A673 (cell line): ENCODE measurements at regions not wholly inside any gene's neighbourhood (a gene's known extent, or its start where the extent isn't known, plus 50 kb on each side); places are given as distances from the start of the nearest gene placed in this dataset.

Experiments used
- EZH2 ChIP-seq: fragments of 200-600 bp; sonication (generic); IDR thresholded peaks from 2 replicates; pipeline ENCODE4 v1.6.1; 2017; ENCODE audit warnings: borderline replicate concordance, low read depth, mild to moderate bottlenecking, mixed read lengths, antibody characterized with exemption, low read length; ENCODE audit not compliant: poor library complexity, severe bottlenecking
- TF ChIP-seq, protein P1 (sequence below): fragments of 300-800, 200-600 bp; sonication (generic); conservative IDR thresholded peaks from 2 replicates; pipeline ENCODE4 v1.5.1; 2017; ENCODE audit warnings: low read depth, mild to moderate bottlenecking, antibody characterized with exemption, low read length, moderate library complexity, mixed read lengths

DNA sequence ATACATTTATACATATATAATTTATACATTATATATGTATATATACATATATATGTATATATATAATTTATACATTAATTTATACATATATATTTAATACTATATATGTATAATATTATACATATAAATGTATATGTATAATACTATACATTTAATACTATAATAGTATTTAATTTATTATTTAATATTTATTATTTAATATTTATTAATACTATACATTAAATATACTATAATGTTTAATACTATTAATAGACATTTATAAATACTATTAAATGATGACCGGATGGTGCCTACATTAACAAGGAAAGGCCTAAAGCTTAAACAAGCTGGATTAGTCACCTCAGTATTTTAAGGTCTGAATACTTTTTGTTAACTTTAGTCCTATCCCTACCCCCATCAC lies 145.9 kb upstream of the HTR1E start:
- TF ChIP-seq, protein P1, sequence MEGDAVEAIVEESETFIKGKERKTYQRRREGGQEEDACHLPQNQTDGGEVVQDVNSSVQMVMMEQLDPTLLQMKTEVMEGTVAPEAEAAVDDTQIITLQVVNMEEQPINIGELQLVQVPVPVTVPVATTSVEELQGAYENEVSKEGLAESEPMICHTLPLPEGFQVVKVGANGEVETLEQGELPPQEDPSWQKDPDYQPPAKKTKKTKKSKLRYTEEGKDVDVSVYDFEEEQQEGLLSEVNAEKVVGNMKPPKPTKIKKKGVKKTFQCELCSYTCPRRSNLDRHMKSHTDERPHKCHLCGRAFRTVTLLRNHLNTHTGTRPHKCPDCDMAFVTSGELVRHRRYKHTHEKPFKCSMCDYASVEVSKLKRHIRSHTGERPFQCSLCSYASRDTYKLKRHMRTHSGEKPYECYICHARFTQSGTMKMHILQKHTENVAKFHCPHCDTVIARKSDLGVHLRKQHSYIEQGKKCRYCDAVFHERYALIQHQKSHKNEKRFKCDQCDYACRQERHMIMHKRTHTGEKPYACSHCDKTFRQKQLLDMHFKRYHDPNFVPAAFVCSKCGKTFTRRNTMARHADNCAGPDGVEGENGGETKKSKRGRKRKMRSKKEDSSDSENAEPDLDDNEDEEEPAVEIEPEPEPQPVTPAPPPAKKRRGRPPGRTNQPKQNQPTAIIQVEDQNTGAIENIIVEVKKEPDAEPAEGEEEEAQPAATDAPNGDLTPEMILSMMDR, result no peak
- TF ChIP-seq EZH2, result no peak
